IMR-90 (cell line): ENCODE measurements at regions not wholly inside any gene's neighbourhood (a gene's known extent, or its start where the extent isn't known, plus 50 kb on each side); places are given as distances from the start of the nearest gene placed in this dataset.

ENCODE experiments used
- ATAC-seq: fragments of 200-7000 bp; cut with Tn5 transposase; 2 replicates; pipeline ENCODE4 v1.9.1; 2020; ENCODE audit warnings: low read depth, mild to moderate bottlenecking, moderate library complexity
- BruUV-seq: library from RNA; stranded (reverse); fragments of 400-500 nt; replicated peaks from 2 replicates; lab custom pipeline; 2021; lab: Mats Ljungman, UMichigan
- CTCF ChIA-PET: fragments of 300-600 bp; formaldehyde crosslinking; extraction: SDS; loops from one replicate; lab custom pipeline; 2021; ENCODE audit warnings: antibody characterized with exemption; lab: Yijun Ruan, JAX
- POLR2A ChIA-PET: fragments of 300-600 bp; sonication (Branson Sonifier 250); formaldehyde crosslinking; loops from one replicate; lab custom pipeline; 2022; ENCODE audit warnings: antibody characterized with exemption; ENCODE audit not compliant: unreplicated experiment; lab: Charles Lee
- DNase-seq: peaks from one replicate; pipeline ENCODE4 v3.0.0; 2013
- H2AFZ ChIP-seq: replicated peaks from 2 replicates; pipeline ENCODE3; 2013; ENCODE audit warnings: low read length, mild to moderate bottlenecking; ENCODE audit not compliant: poor library complexity
- H2AK5ac ChIP-seq: 2 replicates; pipeline ENCODE4 v1.6.1; 2013; ENCODE audit warnings: low read depth, low read length, inconsistent platforms
- H2AK9ac ChIP-seq: replicated peaks from 2 replicates; pipeline ENCODE3; 2013; ENCODE audit warnings: mild to moderate bottlenecking, low read depth, low read length, moderate library complexity; ENCODE audit not compliant: poor library complexity
- H2BK120ac ChIP-seq: 2 replicates; pipeline ENCODE4 v1.6.1; 2013; ENCODE audit warnings: low read depth, low read length, inconsistent platforms
- H2BK15ac ChIP-seq: 3 replicates; pipeline ENCODE4 v1.6.1; 2013; ENCODE audit warnings: low read depth, low read length, inconsistent platforms
- H2BK20ac ChIP-seq: 2 replicates; pipeline ENCODE4 v1.6.1; 2013; ENCODE audit warnings: low read depth, mild to moderate bottlenecking, inconsistent platforms, low read length, moderate library complexity
- H2BK5ac ChIP-seq: 2 replicates; pipeline ENCODE4 v1.6.1; 2013; ENCODE audit warnings: mild to moderate bottlenecking, low read depth, low read length, inconsistent platforms; ENCODE audit not compliant: poor library complexity, severe bottlenecking
- H3K14ac ChIP-seq: replicated peaks from 2 replicates; pipeline ENCODE4 v1.6.1; 2013; ENCODE audit warnings: low read depth, low read length, inconsistent platforms
- H3K18ac ChIP-seq: 2 replicates; pipeline ENCODE4 v1.6.1; 2013; ENCODE audit warnings: low read depth, low read length, control low read depth
- H3K23ac ChIP-seq: 2 replicates; pipeline ENCODE4 v1.6.1; 2013; ENCODE audit warnings: low read depth, low read length, inconsistent platforms
- H3K27ac ChIP-seq: 2 replicates; pipeline ENCODE4 v1.5.1; 2013; ENCODE audit warnings: mild to moderate bottlenecking, control low read depth, low read length; ENCODE audit not compliant: insufficient read depth
- H3K27me3 ChIP-seq: 2 replicates; pipeline ENCODE4 v1.6.1; 2013; ENCODE audit warnings: low read length; ENCODE audit not compliant: control insufficient read depth, insufficient read depth
- H3K36me3 ChIP-seq: 2 replicates; pipeline ENCODE4 v1.6.1; 2013; ENCODE audit warnings: low read length, mixed read lengths; ENCODE audit not compliant: control insufficient read depth, insufficient read depth
- H3K4ac ChIP-seq: 2 replicates; pipeline ENCODE4 v1.6.1; 2013; ENCODE audit warnings: low read depth, low read length, inconsistent platforms
- H3K4me1 ChIP-seq: 2 replicates; pipeline ENCODE4 v1.6.1; 2013; ENCODE audit warnings: low read length, mixed read lengths; ENCODE audit not compliant: control insufficient read depth, insufficient read depth
- H3K4me2 ChIP-seq: 2 replicates; pipeline ENCODE4 v1.6.1; 2013; ENCODE audit warnings: low read depth, mild to moderate bottlenecking, control low read depth, low read length, moderate library complexity
- H3K4me3 ChIP-seq: 2 replicates; pipeline ENCODE4 v1.5.1; 2013; ENCODE audit warnings: low read depth, mild to moderate bottlenecking, control low read depth, low read length, moderate library complexity; ENCODE audit not compliant: insufficient read depth
- H3K56ac ChIP-seq: 2 replicates; pipeline ENCODE4 v1.6.1; 2013; ENCODE audit warnings: low read length, inconsistent platforms; ENCODE audit not compliant: insufficient read depth; ENCODE audit errors: extremely low read depth
- H3K79me1 ChIP-seq, 2 experiments: 2 replicates each; pipeline ENCODE4 v1.6.1; 2013; ENCODE audit warnings: low read length in 2 of 2, inconsistent platforms in 1 of 2, low read depth in 1 of 2
- H3K9ac ChIP-seq: 2 replicates; pipeline ENCODE4 v1.6.1; 2013; ENCODE audit warnings: low read depth, low read length, control low read depth
- H3K9me1 ChIP-seq: 2 replicates; pipeline ENCODE4 v1.6.1; 2013; ENCODE audit warnings: low read length, inconsistent platforms; ENCODE audit not compliant: insufficient read depth
- H3K9me3 ChIP-seq: 2 replicates; pipeline ENCODE4 v1.6.1; 2013; ENCODE audit warnings: low read length; ENCODE audit not compliant: control insufficient read depth, insufficient read depth
- H4K20me1 ChIP-seq: 2 replicates; pipeline ENCODE4 v1.6.1; 2013; ENCODE audit warnings: low read length, inconsistent platforms; ENCODE audit not compliant: insufficient read depth
- H4K5ac ChIP-seq: 2 replicates; pipeline ENCODE4 v1.6.1; 2013; ENCODE audit warnings: mild to moderate bottlenecking, low read depth, low read length, control low read depth
- H4K8ac ChIP-seq, 2 experiments: 2 replicates each; pipeline ENCODE4 v1.6.1; 2013; ENCODE audit warnings: low read depth in 2 of 2, low read length in 2 of 2, control low read depth in 1 of 2, inconsistent platforms in 1 of 2
- H4K91ac ChIP-seq: 2 replicates; pipeline ENCODE4 v1.6.1; 2013; ENCODE audit warnings: low read depth, low read length, inconsistent platforms; ENCODE audit not compliant: insufficient read depth
- BHLHE40 ChIP-seq: fragments of 150-350 bp; IDR thresholded peaks from 2 replicates; pipeline ENCODE4 v1.6.1; 2016; ENCODE audit warnings: mild to moderate bottlenecking, low read depth, low read length
- CEBPB ChIP-seq: IDR thresholded peaks from 2 replicates; pipeline ENCODE4 v1.6.1; 2012; ENCODE audit warnings: low read depth, low read length, improper control_type of control experiment
- CHD1 ChIP-seq: IDR thresholded peaks from 2 replicates; pipeline ENCODE4 v1.6.1; 2012; ENCODE audit warnings: low read depth, low read length, improper control_type of control experiment
- CTCF ChIP-seq: conservative IDR thresholded peaks from 2 replicates; pipeline ENCODE4 v1.5.1; 2012; ENCODE audit warnings: mild to moderate bottlenecking, low read depth, low read length, improper control_type of control experiment
- ELK1 ChIP-seq: fragments of 150-350 bp; IDR thresholded peaks from 2 replicates; pipeline ENCODE4 v1.6.1; 2016; ENCODE audit warnings: low read depth, mild to moderate bottlenecking, low read length, moderate library complexity, borderline replicate concordance
- FOS ChIP-seq: fragments of 150-350 bp; IDR thresholded peaks from 2 replicates; pipeline ENCODE4 v1.6.1; 2016; ENCODE audit warnings: low read depth, low read length
- MAFK ChIP-seq: IDR thresholded peaks from 2 replicates; pipeline ENCODE4 v1.6.1; 2012; ENCODE audit warnings: low read depth, low read length, improper control_type of control experiment
- MAZ ChIP-seq: IDR thresholded peaks from 2 replicates; pipeline ENCODE4 v1.6.1; 2012; ENCODE audit warnings: low read depth, mild to moderate bottlenecking, low read length, improper control_type of control experiment, moderate library complexity, borderline replicate concordance
- MXI1 ChIP-seq: IDR thresholded peaks from 2 replicates; pipeline ENCODE4 v1.6.1; 2012; ENCODE audit warnings: low read depth, mild to moderate bottlenecking, low read length, moderate library complexity, borderline replicate concordance
- NFE2L2 ChIP-seq: fragments of 150-350 bp; IDR thresholded peaks from 2 replicates; pipeline ENCODE4 v1.6.1; 2016; ENCODE audit warnings: low read depth, mild to moderate bottlenecking, low read length
- POLR2A ChIP-seq: IDR thresholded peaks from 2 replicates; pipeline ENCODE4 v1.6.1; 2012; ENCODE audit warnings: mild to moderate bottlenecking, low read depth, low read length
- RAD21 ChIP-seq: IDR thresholded peaks from 2 replicates; pipeline ENCODE4 v1.6.1; 2012; ENCODE audit warnings: low read length, improper control_type of control experiment
- RCOR1 ChIP-seq: IDR thresholded peaks from 2 replicates; pipeline ENCODE4 v1.6.1; 2012; ENCODE audit warnings: mild to moderate bottlenecking, low read length, improper control_type of control experiment; ENCODE audit not compliant: insufficient replicate concordance
- RFX5 ChIP-seq: IDR thresholded peaks from 2 replicates; pipeline ENCODE4 v1.8.0; 2012; ENCODE audit warnings: low read depth, mild to moderate bottlenecking, low read length, moderate library complexity
- SMC3 ChIP-seq: fragments of 150-350 bp; IDR thresholded peaks from 2 replicates; pipeline ENCODE4 v1.6.1; 2016; ENCODE audit warnings: low read depth, mild to moderate bottlenecking, antibody characterized with exemption, low read length, moderate library complexity
- USF2 ChIP-seq: fragments of 150-350 bp; IDR thresholded peaks from 2 replicates; pipeline ENCODE4 v1.6.1; 2017; ENCODE audit warnings: mild to moderate bottlenecking, antibody characterized with exemption, low read length, low read depth
- dilution Hi-C: fragments of 300-500 bp; cut with HindIII; formaldehyde crosslinking; loops from one replicate; pipeline ENCODE4 v1.14.3; 2018; ENCODE audit warnings: low sequenced_read_pairs; ENCODE audit not compliant: unreplicated experiment
- in situ Hi-C: fragments of 300-500 bp; cut with MboI; formaldehyde crosslinking; loops from 3 replicates; pipeline ENCODE4 v1.14.3; 2019; ENCODE audit warnings: low sequenced_read_pairs, inconsistent platforms, mixed read lengths
- intact Hi-C: fragments of 100-400 bp; cut with micrococcal nuclease; formaldehyde crosslinking; loops from 2 replicates; pipeline ENCODE4 v1.10.0; 2022

GRCh38 chr5:68653471-68653870 is 437.9 kb downstream of the PIK3R1 start:
- DNase-seq (no peak), ATAC-seq (no peak)
- Histone ChIP-seq H3K27ac (no peak overlapping the region), H3K4me3 (no peak overlapping the region), H2BK120ac (no peak overlapping the region), H3K27me3 (no peaks in the 10 kb centered on the region), H2AFZ (no peak overlapping the region), H4K20me1 (no peaks in the 10 kb centered on the region), H3K36me3 (no peaks in the 10 kb centered on the region), H3K14ac (no peak overlapping the region), H3K4ac (no peak overlapping the region), H3K9me3 (no peaks in the 10 kb centered on the region), H3K4me1 (no peaks in the 10 kb centered on the region), H3K23ac (no peak overlapping the region), H2AK5ac (no peak overlapping the region), H3K79me1 (no peaks in the 10 kb centered on the region), H3K18ac (no peak overlapping the region), H4K91ac (no peak overlapping the region), H3K9ac (no peak overlapping the region), H2BK15ac (no peak overlapping the region), H3K56ac (no peak overlapping the region), H2BK20ac (no peak overlapping the region), H2BK5ac (no peak overlapping the region), H4K5ac (no peak overlapping the region), H3K9me1 (no peaks in the 10 kb centered on the region), H3K4me2 (no peak overlapping the region), H2AK9ac (no peak overlapping the region), H4K8ac (no peak overlapping the region)
- intact Hi-C loops, result no loop called here
- CTCF ChIA-PET, result no interaction called here
- BruUV-seq, result no TSS peak
- POLR2A ChIA-PET, result no interaction called here
- in situ Hi-C loops, result no loop called here
- TF ChIP-seq MAFK (no peak), RCOR1 (no peak), CTCF (no peak), CEBPB (no peak), CHD1 (no peak), FOS (no peak), MXI1 (no peak), BHLHE40 (no peak), USF2 (no peak), RAD21 (no peak), NFE2L2 (no peak), RFX5 (no peak), SMC3 (no peak), MAZ (no peak), ELK1 (no peak), POLR2A (no peak)
- dilution Hi-C loops, result no loop called here
